HG03139 (cell line): ENCODE measurements at regions not wholly inside any gene's neighbourhood (a gene's known extent, or its start where the extent isn't known, plus 50 kb on each side); places are given as distances from the start of the nearest gene placed in this dataset.

Experiments used
- ATAC-seq: cut with Tn5 transposase; IDR thresholded peaks from one replicate; pipeline ENCODE4 v1.9.1; 2021; ENCODE audit not compliant: unreplicated experiment

DNA sequence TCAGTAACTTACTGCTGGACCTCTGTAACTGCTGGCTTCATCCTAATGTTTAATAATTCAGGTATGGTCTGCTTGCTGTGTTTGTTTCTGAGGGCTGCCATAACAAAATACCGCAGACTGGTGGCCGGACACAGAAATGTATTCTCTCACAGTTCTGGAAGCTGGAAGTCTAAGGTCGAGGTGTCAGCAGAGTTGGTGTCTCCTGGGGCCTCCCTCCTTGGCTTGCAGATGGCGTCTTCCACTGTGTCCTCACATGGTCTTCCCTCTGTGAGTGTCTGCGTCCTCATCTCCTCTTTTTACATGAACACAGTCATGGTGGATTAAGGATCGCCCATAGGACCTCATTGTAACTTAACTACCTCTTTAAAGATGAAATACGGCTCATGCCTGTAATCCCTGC lies 389.7 kb upstream of the JARID2 start:
- no peak for ATAC-seq

DNA sequence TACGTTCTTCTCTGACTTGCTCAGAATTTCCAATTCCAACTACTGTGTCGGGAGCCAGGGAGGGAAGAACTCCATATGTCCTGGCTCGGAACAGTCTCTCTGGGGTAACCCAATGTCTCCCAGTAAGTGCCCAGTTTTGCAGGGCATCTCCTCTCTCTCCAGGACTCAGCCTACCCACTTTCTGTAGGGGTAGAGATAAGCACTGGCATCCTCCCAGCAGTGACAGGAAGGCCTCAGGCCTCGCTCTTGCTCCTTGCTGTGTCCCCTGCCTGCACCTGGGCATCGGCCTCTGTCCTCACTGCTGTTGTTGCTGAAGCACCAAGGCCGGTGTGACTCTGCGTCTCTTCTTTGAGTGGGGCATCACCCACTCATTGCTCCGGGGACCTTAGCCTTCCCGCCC lies 388.9 kb upstream of the JARID2 start:
- no peak for ATAC-seq

DNA sequence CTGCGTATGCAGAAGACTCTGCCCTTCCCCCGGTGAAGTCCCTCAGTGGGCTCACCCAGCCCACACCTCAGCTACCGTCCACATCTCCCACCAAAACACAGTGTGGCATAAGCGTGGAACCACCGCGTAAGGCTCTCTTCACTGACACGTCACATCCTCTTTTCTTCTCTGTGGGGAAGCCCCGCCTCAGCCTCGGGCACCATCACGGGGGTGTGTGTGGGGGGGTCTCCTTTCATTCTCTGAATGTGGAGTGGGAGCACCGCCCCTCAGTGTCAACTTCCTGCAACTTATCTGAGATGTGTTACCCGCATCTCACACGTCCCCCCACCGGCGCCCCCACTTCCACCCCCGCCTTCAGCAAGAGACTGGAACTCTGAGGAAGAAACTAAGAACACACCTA lies 388.4 kb upstream of the JARID2 start:
- no peak for ATAC-seq

DNA sequence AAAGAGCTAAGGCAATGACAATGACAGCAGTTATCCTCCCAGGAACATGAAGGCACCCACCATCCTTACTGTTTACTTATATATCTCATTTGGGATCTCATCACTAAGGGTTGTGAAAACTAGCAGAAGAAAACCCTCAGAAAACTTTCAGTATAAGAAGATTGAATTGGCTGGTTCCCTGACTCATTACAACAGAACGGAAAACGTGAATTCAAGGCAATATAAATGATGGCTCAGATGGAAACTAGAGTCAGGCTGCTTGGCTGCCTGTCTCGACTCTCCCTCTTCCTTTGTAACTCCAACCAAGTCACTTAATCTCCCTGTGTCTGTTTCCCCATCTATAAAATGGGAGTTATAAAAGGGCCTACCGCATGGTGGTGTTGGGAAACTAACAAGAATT lies 387.1 kb upstream of the JARID2 start:
- no peak for ATAC-seq

DNA sequence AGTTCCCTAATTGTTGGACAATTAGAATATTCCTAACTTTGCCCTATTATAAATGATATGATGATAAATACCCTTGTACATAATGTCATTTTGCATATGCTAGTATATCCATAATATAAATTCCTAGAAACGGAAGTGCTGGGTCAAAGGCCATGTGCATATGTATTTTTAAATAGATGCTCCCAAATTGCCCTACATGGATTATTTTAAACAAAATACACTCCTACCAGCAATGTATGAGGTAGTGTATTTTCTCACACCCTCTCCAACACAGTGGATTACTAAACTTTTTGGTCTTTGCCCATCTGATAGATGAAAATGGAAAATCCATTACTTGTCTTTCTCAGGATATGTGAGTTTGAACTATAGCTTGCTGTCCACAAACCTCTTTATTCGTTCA lies 385.1 kb upstream of the JARID2 start:
- no peak for ATAC-seq

DNA sequence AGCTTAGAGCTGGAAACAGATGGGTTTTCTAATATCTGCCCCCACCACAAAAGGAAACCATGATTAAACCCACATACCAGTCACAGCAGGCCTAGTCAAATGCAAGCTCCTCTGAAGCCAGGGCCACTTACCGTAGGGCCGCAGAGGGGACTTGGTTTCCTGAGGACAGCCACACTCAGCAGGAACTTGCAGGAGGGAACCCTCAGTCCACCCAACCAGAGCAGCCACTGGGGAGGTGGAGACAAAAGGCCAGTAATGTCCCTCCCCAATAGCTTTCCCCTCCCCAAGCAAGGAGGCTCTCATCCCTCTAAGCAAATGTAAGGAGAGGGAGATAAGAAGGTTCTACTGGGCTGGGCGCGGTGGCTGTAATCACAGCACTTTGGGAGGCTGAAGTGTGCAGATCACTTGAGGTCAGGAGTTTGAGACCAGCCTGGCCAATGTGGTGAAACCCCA lies 384.4 kb upstream of the JARID2 start:
- ATAC-seq: no peak

DNA sequence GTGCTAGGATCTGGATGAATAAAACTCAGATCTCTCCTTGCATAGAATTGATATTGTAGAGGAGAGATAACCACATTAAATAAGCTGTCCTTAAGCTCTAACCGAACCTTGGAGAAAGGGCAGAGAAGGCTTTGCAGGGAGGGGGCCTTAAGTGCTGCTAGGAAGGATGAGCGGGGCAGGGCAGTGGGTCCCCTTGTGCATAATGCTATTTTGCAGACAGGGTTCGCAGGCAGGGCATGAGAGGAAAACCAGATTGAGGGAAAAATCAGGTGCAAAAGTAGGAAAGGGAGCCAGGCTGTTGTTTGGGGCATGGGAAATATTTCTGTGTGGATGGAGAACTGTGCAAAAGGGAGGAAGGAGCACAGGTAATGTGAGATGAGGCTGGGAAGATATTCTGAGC lies 383.0 kb upstream of the JARID2 start:
- no peak for ATAC-seq

DNA sequence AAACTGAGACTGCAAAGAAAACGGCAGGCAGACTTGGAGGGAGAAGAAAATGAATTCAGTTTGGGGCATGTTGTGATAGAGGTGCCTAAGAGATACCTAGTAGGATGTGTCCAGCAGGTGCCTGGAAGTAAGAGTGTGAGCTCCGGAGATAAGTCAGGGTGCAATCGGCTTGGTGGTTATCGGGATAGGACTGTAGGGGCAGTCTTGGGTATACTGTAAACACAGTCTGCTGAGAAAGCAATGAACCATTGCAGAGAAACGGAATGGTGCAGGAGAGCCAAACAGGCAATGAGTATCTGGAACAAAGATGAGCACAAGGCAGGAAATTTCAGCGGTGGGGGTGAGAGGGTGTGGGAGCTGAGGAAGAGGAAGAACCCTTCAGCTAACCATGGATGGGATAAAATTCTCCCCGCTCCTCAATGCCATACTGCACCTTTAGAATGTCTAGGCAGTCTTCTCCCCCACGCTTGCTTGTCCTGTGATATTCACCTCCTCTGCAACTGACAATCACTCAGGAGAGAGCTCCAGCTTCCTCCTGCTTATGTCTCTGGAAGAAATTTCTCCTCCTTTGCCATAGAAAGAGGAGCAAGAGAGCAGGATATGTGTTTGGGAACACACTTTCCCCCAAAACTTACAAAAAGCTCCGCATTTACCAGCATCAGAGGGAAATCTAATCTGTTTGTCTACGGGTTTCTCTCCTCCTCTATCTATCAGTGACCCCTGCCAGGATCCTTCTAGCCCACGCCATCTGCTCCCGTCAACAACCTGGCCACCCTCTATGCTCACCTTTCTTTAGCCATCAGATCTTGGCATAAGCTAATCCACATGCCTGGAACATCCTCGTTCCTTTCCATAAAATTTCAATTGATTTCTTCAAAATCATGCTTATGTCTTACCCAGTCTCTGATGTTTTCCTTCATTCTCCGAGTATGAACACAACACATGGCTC lies 381.7 kb upstream of the JARID2 start:
- no peak for ATAC-seq

DNA sequence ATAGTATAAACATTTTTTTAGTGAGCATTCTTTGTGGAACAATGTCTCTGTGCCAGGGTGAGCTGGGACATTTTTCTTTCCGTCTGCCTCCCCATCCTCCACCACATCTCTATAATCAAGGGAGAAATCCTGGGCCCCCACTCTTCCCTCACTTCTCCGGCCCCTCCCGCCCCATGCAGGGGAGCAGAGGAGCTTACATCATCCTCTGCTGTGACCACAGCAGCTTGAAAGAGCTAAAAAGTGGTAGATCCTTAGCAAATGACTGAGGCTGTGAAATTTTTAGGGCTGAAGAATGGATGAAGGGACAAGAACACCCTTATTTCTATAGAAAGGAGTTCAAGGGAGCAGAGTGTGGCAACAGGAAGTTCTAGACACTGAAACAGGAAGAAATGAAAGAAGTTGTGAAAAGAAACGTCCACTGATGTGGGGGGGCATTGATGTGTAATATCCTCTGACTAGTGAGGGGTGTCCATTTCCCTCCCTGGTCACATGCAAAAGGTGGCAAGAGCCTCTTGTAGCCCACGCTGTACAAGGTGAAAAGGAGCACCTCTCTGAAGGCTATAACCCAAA lies 380.3 kb upstream of the JARID2 start:
- ATAC-seq: no peak

DNA sequence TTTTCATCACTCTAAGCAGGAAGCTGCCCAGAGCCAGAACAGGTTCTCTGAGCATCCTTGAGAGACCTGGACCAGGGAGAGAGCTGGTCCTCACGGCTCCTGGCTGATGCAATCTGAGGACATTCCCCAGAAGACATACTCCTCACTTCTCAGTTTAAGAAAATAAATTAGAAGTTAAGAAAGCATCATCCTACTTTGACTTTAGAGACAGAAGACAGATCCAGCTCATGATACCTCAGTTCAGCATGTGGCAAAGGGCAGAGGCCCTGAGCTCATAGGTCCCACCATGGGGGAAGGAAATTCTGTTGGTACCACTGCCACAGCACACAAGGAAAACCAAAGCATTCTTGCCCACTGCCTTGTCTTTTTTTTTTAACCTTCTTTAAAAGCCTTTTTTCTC lies 378.1 kb upstream of the JARID2 start:
- no peak for ATAC-seq

DNA sequence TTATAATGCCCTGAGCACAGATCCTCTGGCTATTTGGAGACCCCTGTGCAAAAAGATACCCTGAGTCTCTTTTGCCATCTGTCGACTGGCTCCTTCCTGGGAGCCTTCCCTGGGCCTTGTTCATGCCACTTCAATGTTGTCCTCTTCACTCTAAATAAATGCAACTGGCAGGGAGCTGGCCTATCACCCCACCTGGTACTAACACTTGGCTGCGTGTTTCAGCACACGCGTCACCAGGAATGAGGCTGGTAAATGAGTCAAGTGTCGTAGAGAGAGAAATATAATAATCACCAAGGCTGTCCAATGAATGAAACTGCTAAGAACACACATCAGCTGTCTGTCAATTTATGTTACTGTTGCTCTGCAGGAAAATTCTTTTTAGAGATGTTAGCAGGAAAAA lies 374.6 kb upstream of the JARID2 start:
- ATAC-seq: no peak

DNA sequence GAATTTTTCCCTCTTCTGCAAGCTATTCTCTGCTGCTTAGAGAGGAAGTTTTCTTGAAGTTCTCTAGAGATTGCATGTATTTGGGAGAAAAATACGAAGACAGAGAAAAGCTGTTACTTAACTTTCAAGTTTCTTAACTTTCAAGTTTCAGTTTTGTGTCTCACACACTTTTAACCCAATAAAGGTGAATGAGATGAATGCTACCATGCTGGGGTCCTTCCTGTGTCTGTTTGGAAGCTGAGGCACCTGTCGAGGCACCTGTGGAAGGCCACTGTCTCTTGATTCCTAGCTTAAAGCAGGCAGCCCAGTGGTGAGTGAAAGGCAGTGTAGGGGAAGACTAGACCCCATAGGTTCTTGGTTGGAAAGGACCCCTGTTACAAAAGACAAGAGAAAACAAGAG lies 372.8 kb upstream of the JARID2 start:
- no peak for ATAC-seq

DNA sequence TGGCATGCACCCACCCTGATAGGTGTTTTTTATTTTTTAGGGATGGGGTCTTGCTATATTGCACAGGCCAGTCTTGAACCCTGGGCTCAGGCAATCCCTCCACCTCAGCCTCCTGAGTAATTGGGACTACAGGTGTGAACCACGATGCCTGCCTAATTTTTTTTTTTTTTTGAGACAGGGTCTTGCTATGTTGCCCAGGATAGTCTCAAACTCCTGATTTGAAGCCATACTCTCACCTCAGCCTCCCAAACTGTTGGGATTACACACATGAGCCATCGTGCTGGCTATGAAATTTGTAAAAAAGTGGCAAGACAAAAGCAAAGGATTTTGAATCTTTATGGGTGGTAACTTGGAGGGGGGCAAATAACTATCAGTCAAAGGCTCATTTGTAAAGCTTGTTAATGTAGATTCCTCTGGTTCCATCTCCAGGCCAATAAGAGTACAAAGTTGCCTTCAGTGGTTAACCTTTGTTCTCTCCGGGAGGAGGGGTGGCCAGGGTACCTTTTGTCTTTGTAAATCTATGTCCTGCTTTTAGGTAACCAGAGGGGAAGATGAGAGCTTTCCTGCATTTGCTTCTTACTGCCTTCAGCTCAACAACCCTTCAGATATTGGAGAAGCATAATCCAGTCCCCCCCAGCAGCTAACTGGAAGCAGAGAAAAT lies 372.0 kb upstream of the JARID2 start:
- no peak for ATAC-seq

DNA sequence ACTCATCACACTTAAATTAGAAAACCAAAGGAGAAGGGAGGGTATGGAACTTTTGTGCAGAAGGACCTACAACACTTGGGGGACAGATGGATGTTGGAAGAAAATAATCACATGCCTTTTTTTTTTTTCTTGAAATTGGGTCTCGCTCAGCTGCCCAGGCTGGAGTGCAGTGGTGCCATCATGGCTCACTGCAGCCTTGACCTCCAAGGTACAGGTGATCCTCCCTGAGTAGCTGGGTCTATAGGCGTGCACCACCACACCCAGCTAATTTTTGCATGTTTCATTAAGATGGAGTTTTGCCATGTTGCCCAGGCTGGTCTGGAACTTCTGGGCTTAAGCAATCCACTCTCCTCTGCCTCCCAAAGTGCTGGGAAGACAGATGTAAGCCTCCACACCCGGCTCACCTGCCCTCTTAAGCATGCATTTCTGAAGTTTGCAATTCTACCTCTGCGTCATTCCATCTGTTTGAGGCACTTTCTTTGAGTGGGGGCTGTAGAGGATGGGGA lies 370.8 kb upstream of the JARID2 start:
- ATAC-seq: no peak

DNA sequence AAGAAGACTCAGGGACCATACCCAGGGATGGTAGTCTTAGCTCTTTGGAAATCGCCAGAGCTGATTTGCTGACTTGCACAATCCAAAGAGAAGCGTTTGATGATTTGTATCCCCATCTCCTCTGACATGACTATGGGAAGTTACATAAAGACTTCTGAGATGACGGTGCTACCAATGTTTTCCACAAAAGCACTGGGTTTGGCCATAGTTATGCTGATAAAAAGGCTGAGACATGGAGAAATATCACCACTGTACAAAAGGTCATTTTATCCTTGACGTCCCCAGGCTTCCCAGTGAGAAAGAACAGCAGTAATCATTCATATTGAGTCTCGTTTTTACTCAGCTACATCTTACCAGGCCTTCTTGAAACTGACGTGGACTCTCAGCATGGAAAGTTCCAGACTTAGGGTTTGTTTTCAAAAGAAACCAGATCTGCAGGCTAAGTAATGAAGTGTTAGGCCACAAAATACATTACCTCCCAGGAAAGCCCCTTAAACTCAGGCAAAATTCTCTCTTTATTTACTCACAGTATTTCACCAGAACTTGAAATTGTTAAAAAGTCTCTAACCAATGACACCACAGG lies 370.3 kb upstream of the JARID2 start:
- no peak for ATAC-seq

DNA sequence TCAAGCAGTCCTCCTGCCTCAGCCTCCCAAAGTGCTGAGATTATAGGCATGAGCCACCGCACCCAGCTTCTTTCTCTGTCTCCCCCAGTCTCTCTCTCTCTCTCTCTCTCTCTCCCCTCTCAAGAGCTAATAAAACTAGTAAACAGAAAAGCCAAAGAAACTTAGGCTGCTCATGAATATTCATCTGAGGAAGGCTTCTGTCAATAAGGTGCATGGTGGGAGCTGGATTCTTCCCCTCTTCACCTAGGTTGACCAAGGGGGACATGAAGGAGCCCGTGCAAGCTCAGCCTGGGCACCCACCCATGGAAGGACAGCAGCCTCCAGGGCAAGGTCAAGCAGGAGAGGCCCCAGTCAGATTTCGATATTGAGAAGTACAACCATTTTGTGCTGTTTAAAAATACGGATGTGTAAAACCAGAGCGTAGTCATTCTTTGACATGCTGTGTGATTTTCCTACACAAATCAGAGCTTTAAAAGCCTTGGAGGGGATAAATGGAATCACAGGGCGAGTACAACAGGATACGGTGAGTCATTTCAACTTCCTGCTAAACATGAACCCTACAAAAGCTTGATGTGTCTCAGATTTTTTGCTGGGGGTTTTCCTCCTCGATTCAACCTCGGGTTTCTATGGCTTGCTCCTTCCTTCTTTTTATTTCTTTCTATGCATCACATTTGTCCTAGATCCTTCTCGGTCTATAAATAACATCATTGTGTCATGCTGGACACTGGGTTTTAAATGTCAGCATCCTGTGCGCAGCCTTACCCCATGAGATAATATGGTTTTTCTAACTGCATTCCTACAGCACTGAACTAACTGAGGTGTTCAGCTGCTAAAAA lies 368.9 kb upstream of the JARID2 start:
- no peak for ATAC-seq

DNA sequence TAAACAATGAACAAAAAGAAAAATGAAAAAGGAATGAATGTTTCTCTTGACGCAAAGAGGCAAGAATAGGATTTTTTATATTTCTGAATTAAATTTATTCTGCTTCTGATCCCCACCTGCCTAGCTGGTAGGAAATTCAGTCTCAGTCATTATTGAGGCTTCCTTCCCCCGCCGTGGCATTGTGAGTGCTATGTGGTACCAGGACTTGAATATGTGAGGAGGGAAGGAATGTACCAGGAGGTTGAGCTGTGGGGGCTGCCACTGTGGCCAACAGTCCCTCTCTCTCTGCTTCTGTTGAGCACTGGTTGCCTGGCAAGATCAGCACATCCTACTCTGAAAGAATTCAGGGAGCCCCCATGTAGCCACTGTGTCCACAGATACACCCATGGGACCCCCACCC lies 368.1 kb upstream of the JARID2 start:
- ATAC-seq: no peak

DNA sequence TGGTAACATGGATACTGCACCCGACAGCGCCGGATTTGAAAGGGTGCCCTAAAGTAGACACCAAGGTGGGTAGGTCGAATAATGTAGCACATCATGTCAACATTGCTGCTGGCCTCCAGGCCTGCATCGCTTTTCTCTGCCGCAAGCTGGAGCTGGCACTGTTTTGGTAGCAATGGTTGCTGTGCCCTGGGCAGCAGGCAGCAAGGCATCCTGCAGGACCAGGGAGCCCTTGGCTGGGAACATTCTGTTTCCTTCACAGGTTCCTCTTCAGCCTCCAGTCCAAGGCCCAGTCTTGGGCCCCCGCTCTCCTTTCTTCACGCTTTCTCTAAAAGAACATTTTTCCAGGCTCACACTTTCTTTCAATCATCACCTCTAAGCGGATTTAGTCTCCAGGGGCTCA lies 365.8 kb upstream of the JARID2 start:
- ATAC-seq: no peak

DNA sequence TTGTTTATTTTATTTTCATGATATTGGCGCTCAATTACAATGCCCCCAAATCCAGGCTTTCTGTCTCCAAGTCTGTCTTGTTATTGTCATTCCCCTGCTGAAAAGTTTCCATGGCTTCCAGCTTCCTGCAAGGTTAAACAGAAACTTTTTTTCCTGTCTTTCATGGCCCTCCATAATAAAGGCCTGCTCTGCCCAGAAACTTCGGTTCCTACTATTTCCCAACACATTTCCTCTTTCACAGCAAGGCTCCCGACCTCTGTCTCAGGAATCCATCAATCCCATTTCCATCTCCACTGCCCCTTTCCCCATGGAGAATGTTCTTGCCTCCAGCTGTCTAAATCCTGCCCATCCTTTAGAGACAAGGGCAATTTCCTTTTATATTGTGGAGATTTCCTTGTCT lies 365.2 kb upstream of the JARID2 start:
- no peak for ATAC-seq

DNA sequence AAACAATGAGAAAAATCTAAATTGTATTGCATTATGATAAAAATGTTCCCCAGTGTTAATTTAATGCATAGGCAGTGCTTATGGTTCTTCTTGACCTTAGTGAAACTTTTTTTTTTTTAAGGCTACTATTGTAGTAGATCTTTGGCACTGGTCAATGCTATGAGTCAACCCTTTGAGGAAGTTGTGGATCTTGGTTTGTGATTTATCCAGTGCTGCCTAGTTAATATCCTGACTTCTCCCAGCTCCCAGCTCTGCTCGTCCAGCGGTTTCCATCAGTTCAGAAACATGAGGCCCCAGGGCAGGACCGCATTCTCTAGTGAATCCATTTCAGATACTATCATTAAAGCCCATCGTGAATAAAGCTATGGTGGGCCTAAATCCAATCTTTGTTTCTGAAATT lies 364.5 kb upstream of the JARID2 start:
- no peak for ATAC-seq
